Osteoblast (primary cell): ENCODE measurements at regions not wholly inside any gene's neighbourhood (a gene's known extent, or its start where the extent isn't known, plus 50 kb on each side); places are given as distances from the start of the nearest gene placed in this dataset.

ENCODE experiments used
- DNase-seq: peaks from one replicate; pipeline ENCODE4 v3.0.0; 2011; ENCODE audit warnings: low spot score, mixed read lengths; ENCODE audit not compliant: insufficient read length; ENCODE audit errors: missing footprints
- H2AFZ ChIP-seq: 2 replicates; pipeline ENCODE4 v1.6.0; 2011; ENCODE audit warnings: mild to moderate bottlenecking, low read length
- H3K27ac ChIP-seq: 2 replicates; pipeline ENCODE4 v1.5.1; 2011; ENCODE audit warnings: mild to moderate bottlenecking, low read depth, low read length, moderate library complexity
- H3K27me3 ChIP-seq: 2 replicates; pipeline ENCODE4 v1.6.0; 2012; ENCODE audit warnings: mild to moderate bottlenecking, control low read depth, inconsistent platforms, low read length, moderate library complexity; ENCODE audit not compliant: insufficient read depth
- H3K36me3 ChIP-seq: 2 replicates; pipeline ENCODE4 v1.5.1; 2011; ENCODE audit warnings: mild to moderate bottlenecking, low read length, control low read depth, moderate library complexity; ENCODE audit not compliant: insufficient read depth
- H3K4me1 ChIP-seq: 2 replicates; pipeline ENCODE4 v1.5.1; 2011; ENCODE audit warnings: mild to moderate bottlenecking, low read length, control low read depth, moderate library complexity; ENCODE audit not compliant: insufficient read depth
- H3K4me2 ChIP-seq: 2 replicates; pipeline ENCODE4 v1.6.0; 2011; ENCODE audit warnings: mild to moderate bottlenecking, low read length; ENCODE audit not compliant: insufficient read depth
- H3K4me3 ChIP-seq: fragments of 200-600 bp; sonication (generic); 3 replicates; pipeline ENCODE4 v1.5.1; 2012; ENCODE audit warnings: mild to moderate bottlenecking, low read length, inconsistent platforms; ENCODE audit not compliant: insufficient read depth
- H3K79me2 ChIP-seq: 2 replicates; pipeline ENCODE4 v1.6.0; 2012; ENCODE audit warnings: mild to moderate bottlenecking, low read length, control low read depth, inconsistent platforms; ENCODE audit not compliant: insufficient read depth
- H3K9me3 ChIP-seq: 2 replicates; pipeline ENCODE4 v1.5.1; 2011; ENCODE audit warnings: low read depth, low read length, control low read depth
- H4K20me1 ChIP-seq: 2 replicates; pipeline ENCODE4 v1.6.0; 2012; ENCODE audit warnings: mild to moderate bottlenecking, low read length, control low read depth; ENCODE audit not compliant: insufficient read depth
- TF ChIP-seq, protein P1 (sequence below): IDR thresholded peaks from 2 replicates; pipeline ENCODE4 v1.5.1; 2011; ENCODE audit warnings: mild to moderate bottlenecking, low read depth, low read length, moderate library complexity; ENCODE audit errors: extremely low read depth

DNA sequence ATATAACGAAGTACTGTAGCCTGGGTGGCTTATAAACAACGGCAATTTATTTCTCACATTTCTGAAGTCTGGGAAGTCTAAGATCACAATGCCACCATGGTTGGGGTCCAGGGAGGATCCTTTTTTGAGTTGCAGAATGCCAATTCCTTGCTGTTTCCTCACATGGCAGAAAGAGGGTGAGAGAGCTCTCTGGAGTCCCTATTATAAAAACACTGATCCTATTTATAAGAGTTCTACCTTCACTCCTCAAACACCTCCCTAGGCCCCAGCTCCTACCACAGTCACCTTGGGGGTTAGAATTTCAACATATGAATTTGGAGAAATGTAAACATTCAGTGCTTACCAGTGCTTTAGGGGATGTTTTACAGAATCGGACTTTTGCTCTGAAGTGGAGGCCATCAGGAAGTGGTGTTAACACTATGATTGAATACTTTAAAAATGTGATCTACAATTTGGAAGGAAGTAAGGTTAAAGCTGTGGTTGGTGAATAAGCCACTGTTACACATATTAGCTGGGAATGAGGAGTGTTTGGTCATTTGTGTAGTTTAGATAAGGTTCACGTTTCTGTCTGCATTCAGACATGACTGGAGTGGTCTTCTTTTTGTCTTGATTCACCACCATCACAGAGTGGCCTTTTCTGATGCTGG is 79.9 kb upstream of the SPTLC3 start:
- peak overlapping the region; percentile 38 for H2AFZ ChIP-seq
- H3K9me3 ChIP-seq: no peaks in the 10 kb centered on the region
- TF ChIP-seq, protein P1, sequence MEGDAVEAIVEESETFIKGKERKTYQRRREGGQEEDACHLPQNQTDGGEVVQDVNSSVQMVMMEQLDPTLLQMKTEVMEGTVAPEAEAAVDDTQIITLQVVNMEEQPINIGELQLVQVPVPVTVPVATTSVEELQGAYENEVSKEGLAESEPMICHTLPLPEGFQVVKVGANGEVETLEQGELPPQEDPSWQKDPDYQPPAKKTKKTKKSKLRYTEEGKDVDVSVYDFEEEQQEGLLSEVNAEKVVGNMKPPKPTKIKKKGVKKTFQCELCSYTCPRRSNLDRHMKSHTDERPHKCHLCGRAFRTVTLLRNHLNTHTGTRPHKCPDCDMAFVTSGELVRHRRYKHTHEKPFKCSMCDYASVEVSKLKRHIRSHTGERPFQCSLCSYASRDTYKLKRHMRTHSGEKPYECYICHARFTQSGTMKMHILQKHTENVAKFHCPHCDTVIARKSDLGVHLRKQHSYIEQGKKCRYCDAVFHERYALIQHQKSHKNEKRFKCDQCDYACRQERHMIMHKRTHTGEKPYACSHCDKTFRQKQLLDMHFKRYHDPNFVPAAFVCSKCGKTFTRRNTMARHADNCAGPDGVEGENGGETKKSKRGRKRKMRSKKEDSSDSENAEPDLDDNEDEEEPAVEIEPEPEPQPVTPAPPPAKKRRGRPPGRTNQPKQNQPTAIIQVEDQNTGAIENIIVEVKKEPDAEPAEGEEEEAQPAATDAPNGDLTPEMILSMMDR: no peak
- H3K4me3 ChIP-seq: peak overlapping the region; percentile 23
- H3K27me3 ChIP-seq: no peaks in the 10 kb centered on the region
- H3K4me1 ChIP-seq: peaks cover 36% of the 10 kb centered on the region
- H3K36me3 ChIP-seq: no peaks in the 10 kb centered on the region
- H4K20me1 ChIP-seq: no peaks in the 10 kb centered on the region
- H3K4me2 ChIP-seq: peak overlapping the region; percentile 71
- H3K79me2 ChIP-seq: no peaks in the 10 kb centered on the region
- peak overlapping the region; percentile 87 for H3K27ac ChIP-seq
- peak; percentile 88 for DNase-seq

- H3K27ac ChIP-seq: no peak overlapping the region
- H3K79me2 ChIP-seq: no peaks in the 10 kb centered on the region
- no peaks in the 10 kb centered on the region for H4K20me1 ChIP-seq
- DNase-seq: no peak
- H3K4me1 ChIP-seq: peaks cover 5% of the 10 kb centered on the region
- H3K36me3 ChIP-seq: no peaks in the 10 kb centered on the region
- no peaks in the 10 kb centered on the region for H3K9me3 ChIP-seq
- no peaks in the 10 kb centered on the region for H3K27me3 ChIP-seq
- H2AFZ ChIP-seq: no peak overlapping the region
- H3K4me3 ChIP-seq: no peak overlapping the region
- TF ChIP-seq, protein P1: no peak
- H3K4me2 ChIP-seq: no peak overlapping the region
Observed at GRCh38 chr20:12936020-12936419, 72.8 kb upstream of the SPTLC3 start.

- Histone ChIP-seq H3K4me2 (peak overlapping the region; percentile 10), H3K36me3 (no peaks in the 10 kb centered on the region), H2AFZ (peak overlapping the region; percentile 12), H3K27ac (no peak overlapping the region), H3K79me2 (no peaks in the 10 kb centered on the region), H3K9me3 (no peaks in the 10 kb centered on the region), H3K4me1 (peaks cover 5% of the 10 kb centered on the region), H3K4me3 (no peak overlapping the region), H4K20me1 (no peaks in the 10 kb centered on the region), H3K27me3 (no peaks in the 10 kb centered on the region)
- no peak for DNase-seq
- TF ChIP-seq, protein P1: no peak
Observed at GRCh38 chr20:12936524-12936923, 72.2 kb upstream of the SPTLC3 start.

- Histone ChIP-seq H3K4me2 (no peak overlapping the region), H3K9me3 (no peaks in the 10 kb centered on the region), H3K27ac (no peak overlapping the region), H4K20me1 (no peaks in the 10 kb centered on the region), H3K4me1 (peaks cover 5% of the 10 kb centered on the region), H3K79me2 (no peaks in the 10 kb centered on the region), H3K36me3 (no peaks in the 10 kb centered on the region), H2AFZ (no peak overlapping the region), H3K27me3 (no peaks in the 10 kb centered on the region), H3K4me3 (no peak overlapping the region)
- TF ChIP-seq, protein P1: no peak
- DNase-seq: no peak
Observed at GRCh38 chr20:12941025-12941424, 67.7 kb upstream of the SPTLC3 start.
